Stimulated activated CD8-positive, alpha-beta memory T cell treated with anti-CD3 and anti-CD28 coated beads, Interleukin-15, amount 100 ng/mL, for 4 hours (primary cell): ENCODE measurements at regions not wholly inside any gene's neighbourhood (a gene's known extent, or its start where the extent isn't known, plus 50 kb on each side); places are given as distances from the start of the nearest gene placed in this dataset.

ENCODE experiments used
- DNase-seq, 2 donors: peaks; one replicate each; pipeline ENCODE4 v3.0.0-alpha.2; 2020; ENCODE audit warnings: low read depth in 2 of 2

- no peak for DNase-seq
These were observed 56.1 kb upstream of the FHL2 start for GRCh38 chr2:105454801-105455485.

GRCh38 chr2:105451571-105452166 is 52.8 kb upstream of the FHL2 start:
- DNase-seq = no peak

- no peak for DNase-seq
These were observed 51.6 kb upstream of the FHL2 start for GRCh38 chr2:105450471-105450870.

GRCh38 chr2:105449076-105449475 is 50.2 kb upstream of the FHL2 start:
- no peak for DNase-seq
